ENCODE measurements at regions not wholly inside any gene's neighbourhood (a gene's known extent, or its start where the extent isn't known, plus 50 kb on each side); places are given as distances from the start of the nearest gene placed in this dataset.

GRCh38 chr13:44305917-44306370 is 67.7 kb upstream of the SERP2 start:
- Histone ChIP-seq H3K4me1 (peaks cover 9 to 97% (median 58%) of the 10 kb centered on the region in 9 donors), H3K36me3 (no peaks in the 10 kb centered on the region), H3K27me3 (no peaks in the 10 kb centered on the region), H3K9me3 (no peaks in the 10 kb centered on the region), H3K27ac (peak overlapping the region; percentile 37 to 95 (median 89)), H3K4me3 (no peak overlapping the region)
- ATAC-seq (no peak), DNase-seq (no peak)
- WGBS, 2 donors: 73 to 81% methylated on average over 4 of the region's 4 CpGs
- no peak for TF ChIP-seq CTCF (IDR thresholded peaks at IDR 0.05)
- intact Hi-C loops (cut with DNase I): loop anchor here in 7 of 10 donors (2.0 to 10.0 kb wide), 9 partner anchors 34 to 251 kb away; no protein-coding TSS in a partner anchor

GRCh38 chr13:44306371-44307192 is 67.0 kb upstream of the SERP2 start:
- Histone ChIP-seq H3K4me3 (peak overlapping the region in 3 of 10 donors; percentile 22 to 25 (median 22)), H3K27me3 (no peaks in the 10 kb centered on the region), H3K4me1 (peaks cover 5 to 94% (median 52%) of the 10 kb centered on the region in 9 donors), H3K27ac (peak overlapping the region; percentile 39 to 95 (median 89)), H3K9me3 (no peaks in the 10 kb centered on the region), H3K36me3 (no peaks in the 10 kb centered on the region)
- intact Hi-C loops (cut with DNase I): loop anchor here in 7 of 10 donors (2.0 to 10.0 kb wide), 9 partner anchors 34 to 252 kb away; no protein-coding TSS in a partner anchor
- no peak for TF ChIP-seq CTCF (IDR thresholded peaks at IDR 0.05)
- WGBS, 2 donors: 49 to 61% methylated on average over 14 of the region's 14 CpGs
- DNase-seq: peak; percentile 49 to 89
- ATAC-seq: peak; percentile 58 to 89 (median 72)

- 54 to 61% methylated on average over 4 of the region's 4 CpGs for WGBS, 2 donors
- peak in 1 of 8 donors; percentile 25 for ATAC-seq
Measured at GRCh38 chr13:44307255-44307654, 66.4 kb upstream of the SERP2 start.

More at GRCh38 chr13:44307255-44307654, 66.4 kb upstream of the SERP2 start:
- no peak overlapping the region for H3K4me3 ChIP-seq
- H3K9me3 ChIP-seq: no peaks in the 10 kb centered on the region
- intact Hi-C loops (cut with DNase I): loop anchor here in 7 of 10 donors (2.0 to 10.0 kb wide), 9 partner anchors 35 to 252 kb away; no protein-coding TSS in a partner anchor
- DNase-seq: no peak
- H3K27ac ChIP-seq: peak overlapping the region; percentile 33 to 95 (median 89)
- H3K36me3 ChIP-seq: no peaks in the 10 kb centered on the region
- no peak for TF ChIP-seq CTCF (IDR thresholded peaks at IDR 0.05)
- H3K4me1 ChIP-seq: peaks cover 5 to 87% (median 45%) of the 10 kb centered on the region in 9 donors
- no peaks in the 10 kb centered on the region for H3K27me3 ChIP-seq
